Prostate gland (tissue), 2 donors: ENCODE measurements at regions not wholly inside any gene's neighbourhood (a gene's known extent, or its start where the extent isn't known, plus 50 kb on each side); places are given as distances from the start of the nearest gene placed in this dataset.

Experiments used
- DNase-seq: peaks from one replicate; pipeline ENCODE4 v3.0.0-alpha.2; 2019; ENCODE audit warnings: low spot score
- H3K27ac ChIP-seq, 2 donors: fragments of 200-600 bp; sonication (generic); 2 replicates each; pipeline ENCODE4 v1.5.1; 2017 to 2019
- H3K27me3 ChIP-seq: fragments of 200-600 bp; sonication (generic); replicated peaks from 2 replicates; pipeline ENCODE4 v1.5.1; 2019; ENCODE audit not compliant: insufficient read depth
- H3K36me3 ChIP-seq, 2 donors: fragments of 200-600 bp; sonication (generic); 1 replicate in 1 of 2; 2 replicates in 1 of 2; pipeline versions ENCODE4 v1.5.1 to v1.8.1; 2017 to 2019
- H3K4me1 ChIP-seq: fragments of 200-600 bp; sonication (generic); replicated peaks from 2 replicates; pipeline ENCODE4 v1.5.1; 2019
- H3K4me3 ChIP-seq, 2 donors: fragments of 200-600 bp; sonication (generic); 2 replicates each; pipeline ENCODE4 v1.5.1; 2017 to 2019
- H3K9me3 ChIP-seq: fragments of 200-600 bp; sonication (generic); 2 replicates; pipeline ENCODE4 v1.5.1; 2017
- POLR2A ChIP-seq: fragments of 450-650 bp; IDR thresholded peaks from one replicate; pipeline ENCODE4 v1.6.1; 2016; ENCODE audit warnings: antibody characterized with exemption, mild to moderate bottlenecking
- POLR2AphosphoS5 ChIP-seq: sonication (generic); formaldehyde crosslinking; IDR thresholded peaks from one replicate; pipeline ENCODE4 v1.6.1; 2017; ENCODE audit warnings: antibody characterized with exemption
- WGBS: methylation state at CpG from one replicate; pipeline ENCODE4 v1.1.5; 2018; 5-methylcytosine and 5-hydroxymethylcytosine counted together
- intact Hi-C: fragments of 100-400 bp; cut with DNase I; formaldehyde crosslinking; loops from one replicate; pipeline ENCODE4 v1.14.2; 2022
- small RNA-seq, 2 donors: library from RNA; depleted of rRNA; stranded (forward); fragments of <200 nt; gene quantifications; one replicate each; pipeline ENCODE3, GENCODE V24; 2016
- TF ChIP-seq, protein P1 (sequence below), 4 experiments: fragments of 200-600 bp in 2 of 4; fragments of 450-650 bp in 2 of 4; sonication (generic) in 2 of 4; IDR thresholded peaks; 1 replicate in 3 of 4; 2 replicates in 1 of 4; pipeline ENCODE4 v1.5.1; 2016 to 2019; ENCODE audit warnings: antibody characterized with exemption in 4 of 4, mild to moderate bottlenecking in 2 of 4, moderate library complexity in 2 of 4

DNA sequence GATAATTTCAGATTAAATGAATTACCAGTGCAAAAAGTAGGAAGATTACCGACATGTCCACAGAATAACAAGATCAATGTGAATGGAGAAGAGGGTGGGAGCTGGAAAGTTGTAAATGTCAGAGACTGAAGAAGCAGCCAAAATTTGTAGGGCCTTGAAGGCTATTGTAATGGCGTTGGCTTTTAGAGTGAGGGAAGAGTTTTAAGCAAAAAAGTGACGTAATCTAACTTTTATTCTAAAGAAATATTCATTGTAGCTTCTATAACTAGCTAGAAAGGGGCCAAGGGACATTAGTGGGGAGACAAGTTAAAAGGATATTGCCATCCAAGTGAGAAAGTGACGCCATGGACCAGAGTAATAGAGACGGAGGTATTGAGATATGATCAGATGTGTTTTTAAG lies 63.3 kb upstream of the PCDH7 start:
- H3K4me3 ChIP-seq, result no peak overlapping the region
- no peak for TF ChIP-seq POLR2A
- TF ChIP-seq, protein P1, sequence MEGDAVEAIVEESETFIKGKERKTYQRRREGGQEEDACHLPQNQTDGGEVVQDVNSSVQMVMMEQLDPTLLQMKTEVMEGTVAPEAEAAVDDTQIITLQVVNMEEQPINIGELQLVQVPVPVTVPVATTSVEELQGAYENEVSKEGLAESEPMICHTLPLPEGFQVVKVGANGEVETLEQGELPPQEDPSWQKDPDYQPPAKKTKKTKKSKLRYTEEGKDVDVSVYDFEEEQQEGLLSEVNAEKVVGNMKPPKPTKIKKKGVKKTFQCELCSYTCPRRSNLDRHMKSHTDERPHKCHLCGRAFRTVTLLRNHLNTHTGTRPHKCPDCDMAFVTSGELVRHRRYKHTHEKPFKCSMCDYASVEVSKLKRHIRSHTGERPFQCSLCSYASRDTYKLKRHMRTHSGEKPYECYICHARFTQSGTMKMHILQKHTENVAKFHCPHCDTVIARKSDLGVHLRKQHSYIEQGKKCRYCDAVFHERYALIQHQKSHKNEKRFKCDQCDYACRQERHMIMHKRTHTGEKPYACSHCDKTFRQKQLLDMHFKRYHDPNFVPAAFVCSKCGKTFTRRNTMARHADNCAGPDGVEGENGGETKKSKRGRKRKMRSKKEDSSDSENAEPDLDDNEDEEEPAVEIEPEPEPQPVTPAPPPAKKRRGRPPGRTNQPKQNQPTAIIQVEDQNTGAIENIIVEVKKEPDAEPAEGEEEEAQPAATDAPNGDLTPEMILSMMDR (IDR thresholded peaks at IDR 0.05), result no peak
- no peak for TF ChIP-seq POLR2AphosphoS5
- no peak for DNase-seq
- no peak overlapping the region for H3K27ac ChIP-seq
- no peaks in the 10 kb centered on the region for H3K4me1 ChIP-seq
- H3K9me3 ChIP-seq, result no peaks in the 10 kb centered on the region
- no peaks in the 10 kb centered on the region for H3K27me3 ChIP-seq
- intact Hi-C loops, result no loop called here
- WGBS, result 90% methylated on average over 5 of the region's 5 CpGs
- H3K36me3 ChIP-seq, result no peaks in the 10 kb centered on the region

DNA sequence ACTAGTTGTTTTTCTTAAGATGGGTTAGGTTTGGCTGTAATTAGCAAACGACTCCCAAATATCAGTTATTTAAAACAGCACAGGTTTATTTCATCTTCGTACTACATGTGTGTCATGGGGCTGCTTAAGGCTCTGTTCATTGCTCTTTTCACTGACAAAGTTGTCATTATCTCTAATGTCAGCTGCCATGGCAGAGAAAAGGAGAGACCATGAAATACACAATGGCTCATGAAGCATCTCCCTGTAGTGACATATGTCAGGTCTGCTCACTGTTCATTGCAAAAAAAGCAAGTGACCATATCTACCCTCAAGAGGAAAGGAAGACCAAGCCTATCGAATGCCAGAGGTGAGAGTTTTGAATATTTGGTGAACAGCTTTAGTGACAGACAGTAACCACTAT lies 52.2 kb upstream of the PCDH7 start:
- intact Hi-C loops, result no loop called here
- no peak for DNase-seq
- no peaks in the 10 kb centered on the region for H3K9me3 ChIP-seq
- no peak overlapping the region for H3K27ac ChIP-seq
- no peak overlapping the region for H3K4me3 ChIP-seq
- no peaks in the 10 kb centered on the region for H3K4me1 ChIP-seq
- WGBS, result 91% methylated on average over 3 of the region's 3 CpGs
- TF ChIP-seq, protein P1 (IDR thresholded peaks at IDR 0.05), result no peak
- TF ChIP-seq POLR2A (no peak), POLR2AphosphoS5 (no peak)
- no peaks in the 10 kb centered on the region for H3K27me3 ChIP-seq
- H3K36me3 ChIP-seq, result no peaks in the 10 kb centered on the region

DNA sequence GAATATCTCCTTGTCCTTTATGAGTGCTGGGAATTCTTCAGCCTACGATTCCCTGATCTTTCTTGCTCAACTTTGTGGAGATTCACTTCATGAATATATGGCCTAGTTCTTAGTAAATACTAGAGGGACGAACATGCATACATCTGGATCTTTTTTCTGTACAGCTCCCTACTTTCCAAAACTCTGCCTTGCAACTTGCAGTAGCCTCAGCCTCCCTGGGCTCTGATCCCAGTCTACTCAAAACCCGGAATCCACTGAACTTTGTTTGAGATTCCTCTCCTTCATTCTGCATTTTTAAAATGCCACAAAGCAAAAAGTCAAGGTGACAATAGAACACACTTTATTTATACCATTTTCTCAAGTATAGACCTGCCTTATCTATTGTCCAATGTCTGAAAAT lies 50.0 kb upstream of the PCDH7 start:
- H3K27me3 ChIP-seq, result no peaks in the 10 kb centered on the region
- no peaks in the 10 kb centered on the region for H3K36me3 ChIP-seq
- H3K4me1 ChIP-seq, result no peaks in the 10 kb centered on the region
- H3K9me3 ChIP-seq, result no peaks in the 10 kb centered on the region
- no peak for TF ChIP-seq POLR2AphosphoS5
- TF ChIP-seq, protein P1 (IDR thresholded peaks at IDR 0.05), result no peak
- no peak for TF ChIP-seq POLR2A
- no peak for DNase-seq
- H3K4me3 ChIP-seq, result no peak overlapping the region
- WGBS, result 69% methylated on average over 3 of the region's 3 CpGs
- intact Hi-C loops, result no loop called here
- H3K27ac ChIP-seq, result no peak overlapping the region

Small RNA genes in the stretch of these regions (small RNA-seq; reads per million reads assigned to genes)
- 0 reads per million in 2 donors for gene AC097510.1
